ACHN (cell line): ENCODE measurements at regions not wholly inside any gene's neighbourhood (a gene's known extent, or its start where the extent isn't known, plus 50 kb on each side); places are given as distances from the start of the nearest gene placed in this dataset.
"Not testable (repeated sequence)": the region's sequence is repeated elsewhere in the genome, so short reads cannot be mapped to it uniquely, and the experiment has no call there.

Source experiments
- DNase-seq: peaks from one replicate; pipeline ENCODE4 v3.0.0-alpha.2; 2015
- in situ Hi-C: cut with HindIII; loops from 2 replicates; pipeline ENCODE4 v1.10.0; 2017; ENCODE audit warnings: low sequenced_read_pairs, low pct_ligation_motif_present, low pct_unique_long_range_greater_than_20kb

DNA sequence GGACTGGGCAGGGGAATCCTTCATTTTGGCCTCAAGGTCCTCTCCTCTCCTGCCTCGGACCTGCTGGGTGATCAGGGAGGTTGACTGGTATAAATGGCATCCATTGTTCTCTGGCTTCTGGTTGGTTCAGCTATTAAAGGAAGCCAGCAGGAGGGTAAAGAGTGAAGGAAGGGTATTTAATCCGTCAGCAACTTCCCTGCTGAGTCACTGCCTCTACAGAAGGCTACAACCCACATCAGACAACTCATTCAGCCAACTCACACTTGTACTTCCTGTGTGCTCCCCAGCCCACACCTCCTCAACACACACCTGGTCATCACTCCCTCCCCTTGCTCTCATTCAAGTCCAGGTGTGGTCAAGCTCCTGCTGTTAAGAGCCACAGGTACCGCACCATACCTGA lies 68.3 kb upstream of the MRPS9 start:
- peak; percentile 42 for DNase-seq
- in situ Hi-C loops = no loop called here

DNA sequence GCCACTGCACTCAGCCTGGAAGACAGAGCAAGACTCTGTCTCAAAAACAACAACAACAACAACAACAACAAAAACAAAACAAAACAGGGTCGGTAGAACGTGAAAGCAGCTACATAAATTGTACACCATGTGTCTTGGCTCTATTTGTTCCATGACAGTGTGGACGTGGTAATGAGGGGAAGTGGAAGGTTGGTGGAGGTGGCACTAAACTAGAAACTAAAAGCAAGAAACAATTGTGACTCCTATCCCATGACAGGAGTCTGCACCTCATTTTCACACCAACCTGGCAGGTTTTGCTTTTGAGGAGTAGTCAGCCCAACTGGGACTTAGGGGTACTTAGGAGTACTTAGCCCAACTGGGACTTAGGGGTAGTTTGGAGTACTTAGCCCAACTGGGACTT lies 62.5 kb upstream of the MRPS9 start:
- no peak for DNase-seq
- in situ Hi-C loops = no loop called here

DNA sequence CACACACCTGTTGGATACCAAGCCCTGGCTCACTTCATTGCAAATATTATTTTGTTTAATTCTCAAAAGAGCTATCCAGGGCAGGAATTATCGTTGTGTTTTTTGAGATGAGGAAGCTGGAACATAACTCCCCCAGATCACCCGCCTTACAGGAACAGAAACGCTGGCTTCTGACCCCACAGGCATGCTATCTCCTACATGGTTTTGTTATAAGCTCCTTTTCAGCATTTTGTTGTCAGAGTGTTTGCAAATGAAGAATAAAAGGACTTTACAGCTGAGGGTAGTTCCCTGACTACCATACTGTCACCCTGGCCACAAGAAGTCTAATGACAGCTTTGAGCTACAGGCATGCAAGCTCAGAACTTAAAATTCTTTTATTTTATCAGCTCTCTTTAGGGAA lies 62.0 kb upstream of the MRPS9 start:
- no peak for DNase-seq
- in situ Hi-C loops = no loop called here

DNA sequence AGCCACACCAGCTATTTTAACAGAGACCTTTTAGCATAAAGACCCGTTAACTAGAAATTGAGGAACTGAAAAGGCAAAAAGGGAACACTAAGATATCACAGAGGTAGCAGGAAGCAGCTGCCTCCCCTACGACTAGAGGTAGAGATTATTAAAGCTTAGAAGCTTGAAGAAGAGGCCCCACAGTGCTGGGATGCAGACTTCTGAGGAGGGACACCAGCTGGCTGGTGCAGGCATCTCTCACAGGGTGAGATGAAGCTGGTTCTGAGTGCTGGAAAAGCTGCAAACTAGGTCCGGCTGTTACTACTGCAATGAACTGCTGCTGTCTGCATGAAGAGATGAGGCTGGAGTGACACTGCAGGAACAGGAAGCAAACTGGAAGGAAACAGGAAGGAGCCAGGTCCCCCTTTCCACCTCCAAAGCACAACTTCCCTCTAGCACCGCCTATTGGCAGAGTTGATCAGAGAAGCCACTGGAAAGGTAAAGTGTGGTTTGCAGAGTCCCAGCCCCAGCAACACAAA lies 61.2 kb upstream of the MRPS9 start:
- in situ Hi-C loops = no loop called here
- DNase-seq = peak; percentile 27

DNA sequence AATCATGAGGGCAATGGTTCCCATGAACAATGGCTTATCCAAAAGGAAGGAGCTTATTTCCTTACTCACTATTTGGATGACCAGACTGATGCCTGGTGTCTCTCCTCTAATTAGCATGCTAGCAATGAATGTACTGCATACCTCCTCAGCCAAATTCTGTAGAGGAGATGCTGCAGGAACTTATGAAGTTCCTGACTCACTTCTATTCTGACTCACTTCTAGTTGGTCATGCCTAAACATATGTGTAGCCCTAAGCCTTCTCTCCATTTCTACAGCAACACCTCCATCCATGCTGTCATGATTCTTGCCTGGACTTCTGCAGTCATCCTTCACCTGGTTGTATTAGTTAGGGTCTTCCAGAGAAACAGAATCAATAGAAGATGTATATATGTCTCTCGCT lies 59.9 kb upstream of the MRPS9 start:
- in situ Hi-C loops = no loop called here
- DNase-seq = no peak

DNA sequence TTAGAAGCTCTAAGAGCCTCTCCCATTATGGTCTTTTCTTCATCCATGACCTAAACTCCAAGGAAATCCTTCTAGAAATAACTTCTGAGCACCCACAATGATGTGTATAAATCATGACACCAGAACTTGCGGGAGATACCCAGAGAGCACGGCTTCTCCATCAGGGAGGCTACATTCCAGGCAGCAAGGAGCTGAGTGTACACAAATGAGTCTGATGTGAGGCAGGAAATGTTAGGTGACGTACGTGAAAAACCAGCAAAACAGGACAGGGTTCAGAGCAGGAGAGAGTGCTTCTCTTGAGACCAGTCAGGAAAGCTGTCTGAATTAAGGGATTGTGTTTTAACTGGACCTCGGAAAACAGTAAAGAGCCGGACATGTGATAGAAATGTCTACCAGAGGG lies 58.1 kb upstream of the MRPS9 start:
- in situ Hi-C loops, DNase-seq: not testable (repeated sequence)

DNA sequence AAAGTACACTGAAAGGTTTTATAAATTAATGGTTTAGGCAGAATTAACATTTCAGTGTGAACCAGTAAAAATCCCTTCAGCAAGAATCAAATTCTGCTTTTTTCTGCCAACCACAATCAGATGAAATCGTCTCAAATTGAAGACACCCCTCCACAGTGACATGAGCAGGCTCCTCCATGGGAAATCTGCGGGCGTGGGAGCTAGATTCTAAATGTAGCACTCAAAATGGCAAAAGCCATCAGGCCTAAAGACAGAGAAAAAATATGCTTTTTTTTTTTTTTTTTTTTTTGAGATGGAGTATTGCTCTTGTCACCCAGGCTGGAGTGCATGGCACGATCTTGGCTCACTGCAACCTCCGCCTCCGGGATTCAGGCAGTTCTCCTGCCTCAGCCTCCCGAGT lies 55.8 kb upstream of the MRPS9 start:
- DNase-seq = no peak
- in situ Hi-C loops = no loop called here
